ENCODE measurements at regions not wholly inside any gene's neighbourhood (a gene's known extent, or its start where the extent isn't known, plus 50 kb on each side); places are given as distances from the start of the nearest gene placed in this dataset.
"Not testable (repeated sequence)": the region's sequence is repeated elsewhere in the genome, so short reads cannot be mapped to it uniquely, and the experiment has no call there.

- TF ChIP-seq POLR2A (IDR thresholded peaks at IDR 0.05), result no peak
- TF ChIP-seq, protein P1, sequence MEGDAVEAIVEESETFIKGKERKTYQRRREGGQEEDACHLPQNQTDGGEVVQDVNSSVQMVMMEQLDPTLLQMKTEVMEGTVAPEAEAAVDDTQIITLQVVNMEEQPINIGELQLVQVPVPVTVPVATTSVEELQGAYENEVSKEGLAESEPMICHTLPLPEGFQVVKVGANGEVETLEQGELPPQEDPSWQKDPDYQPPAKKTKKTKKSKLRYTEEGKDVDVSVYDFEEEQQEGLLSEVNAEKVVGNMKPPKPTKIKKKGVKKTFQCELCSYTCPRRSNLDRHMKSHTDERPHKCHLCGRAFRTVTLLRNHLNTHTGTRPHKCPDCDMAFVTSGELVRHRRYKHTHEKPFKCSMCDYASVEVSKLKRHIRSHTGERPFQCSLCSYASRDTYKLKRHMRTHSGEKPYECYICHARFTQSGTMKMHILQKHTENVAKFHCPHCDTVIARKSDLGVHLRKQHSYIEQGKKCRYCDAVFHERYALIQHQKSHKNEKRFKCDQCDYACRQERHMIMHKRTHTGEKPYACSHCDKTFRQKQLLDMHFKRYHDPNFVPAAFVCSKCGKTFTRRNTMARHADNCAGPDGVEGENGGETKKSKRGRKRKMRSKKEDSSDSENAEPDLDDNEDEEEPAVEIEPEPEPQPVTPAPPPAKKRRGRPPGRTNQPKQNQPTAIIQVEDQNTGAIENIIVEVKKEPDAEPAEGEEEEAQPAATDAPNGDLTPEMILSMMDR (IDR thresholded peaks at IDR 0.05), result no peak
- H3K4me3 ChIP-seq (ENCODE audit: low read depth, poor library complexity, severe bottlenecking), result no peak overlapping the region
- intact Hi-C loops (cut with DNase I; ENCODE audit: low total_unique reads), result no loop called here
- DNase-seq (ENCODE audit: low spot score in 2 of 2), result no peak
- WGBS, 2 donors, result 38 to 62% methylated on average over 3 of the region's 3 CpGs
Measured at GRCh38 chrX:145949056-145949455, 131.4 kb downstream of the SLITRK2 start.

- TF ChIP-seq, protein P1 (IDR thresholded peaks at IDR 0.05), result no peak
- no peak for TF ChIP-seq POLR2A (IDR thresholded peaks at IDR 0.05)
Measured at GRCh38 chrX:145953628-145954027, 136.0 kb downstream of the SLITRK2 start.

GRCh38 chrX:145990051-145990450 is 172.4 kb downstream of the SLITRK2 start:
- intact Hi-C loops (cut with DNase I; ENCODE audit: low total_unique reads), result no loop called here
- DNase-seq (ENCODE audit: low spot score in 2 of 2), result no peak
- 71 to 87% methylated on average over 3 of the region's 3 CpGs for WGBS, 2 donors
- no peak overlapping the region for H3K4me3 ChIP-seq (ENCODE audit: low read depth, poor library complexity, severe bottlenecking)
- TF ChIP-seq POLR2A (IDR thresholded peaks at IDR 0.05), result no peak
- TF ChIP-seq, protein P1 (IDR thresholded peaks at IDR 0.05), result no peak

More at GRCh38 chrX:145953628-145954027, 136.0 kb downstream of the SLITRK2 start:
- no peak for DNase-seq (ENCODE audit: low spot score in 2 of 2)
- intact Hi-C loops (cut with DNase I; ENCODE audit: low total_unique reads), result no loop called here
- H3K4me3 ChIP-seq (ENCODE audit: low read depth, poor library complexity, severe bottlenecking), result no peak overlapping the region

GRCh38 chrX:146006637-146007036 is 189.0 kb downstream of the SLITRK2 start:
- TF ChIP-seq POLR2A (IDR thresholded peaks at IDR 0.05), result no peak
- TF ChIP-seq, protein P1 (IDR thresholded peaks at IDR 0.05), result no peak
- no peak for DNase-seq (ENCODE audit: low spot score in 2 of 2)
- intact Hi-C loops (cut with DNase I; ENCODE audit: low total_unique reads), result no loop called here
- WGBS, 2 donors, result 68 to 78% methylated on average over 3 of the region's 3 CpGs
- H3K4me3 ChIP-seq (ENCODE audit: low read depth, poor library complexity, severe bottlenecking), result no peak overlapping the region

- intact Hi-C loops (cut with DNase I; ENCODE audit: low total_unique reads), result no loop called here
- no peak overlapping the region for H3K4me3 ChIP-seq (ENCODE audit: low read depth, poor library complexity, severe bottlenecking)
- WGBS, 2 donors, result 83% methylated on average over 4 of the region's 4 CpGs
- DNase-seq (ENCODE audit: low spot score in 2 of 2), result no peak
- TF ChIP-seq, protein P1 (IDR thresholded peaks at IDR 0.05), result no peak
- TF ChIP-seq POLR2A (IDR thresholded peaks at IDR 0.05), result no peak
Measured at GRCh38 chrX:146036000-146036399, 218.4 kb downstream of the SLITRK2 start.

GRCh38 chrX:146041741-146042140 is 224.1 kb downstream of the SLITRK2 start:
- no peak overlapping the region for H3K4me3 ChIP-seq (ENCODE audit: low read depth, poor library complexity, severe bottlenecking)
- intact Hi-C loops (cut with DNase I; ENCODE audit: low total_unique reads), result no loop called here
- TF ChIP-seq POLR2A (IDR thresholded peaks at IDR 0.05), result no peak
- TF ChIP-seq, protein P1 (IDR thresholded peaks at IDR 0.05), result no peak
- 80 to 85% methylated on average over 3 of the region's 3 CpGs for WGBS, 2 donors
- DNase-seq (ENCODE audit: low spot score in 2 of 2), result no peak

DNA sequence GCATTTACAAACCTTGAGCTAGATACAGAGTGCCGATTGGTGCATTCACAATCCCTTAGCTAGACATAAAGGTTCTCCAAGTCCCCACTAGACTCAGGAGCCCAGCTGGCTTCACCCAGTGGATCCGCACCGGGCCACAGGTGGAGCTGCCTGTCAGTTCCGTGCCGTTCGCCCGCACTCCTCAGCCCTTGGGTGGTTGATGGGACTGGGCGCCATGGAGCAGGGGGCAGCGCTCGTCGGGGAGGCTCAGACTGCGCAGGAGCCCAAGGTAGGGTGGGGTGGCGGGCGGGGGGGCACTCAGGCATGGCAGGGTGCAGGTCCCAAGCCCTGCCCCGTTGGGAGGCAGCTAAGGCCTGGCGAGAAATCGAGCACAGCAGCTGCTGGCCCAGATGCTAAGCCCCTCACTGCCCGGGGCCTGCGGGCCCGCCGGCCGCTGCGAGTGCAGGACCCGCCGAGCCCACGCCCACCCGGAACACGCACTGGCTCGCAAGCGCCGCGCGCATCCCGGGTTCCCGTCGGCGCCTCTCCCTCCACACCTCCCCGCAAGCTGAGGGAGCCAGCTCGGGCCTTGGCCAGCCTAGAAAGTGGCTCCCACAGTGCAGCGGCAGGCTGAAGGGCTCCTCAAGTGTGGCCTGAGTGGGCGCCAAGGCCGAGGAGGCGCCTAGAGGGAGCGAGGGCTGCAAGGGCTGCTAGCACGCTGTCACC is 228.5 kb downstream of the SLITRK2 start:
- DNase-seq (ENCODE audit: low spot score in 2 of 2); intact Hi-C loops (cut with DNase I; ENCODE audit: low total_unique reads); H3K4me3 ChIP-seq (ENCODE audit: low read depth, poor library complexity, severe bottlenecking): not testable (repeated sequence)
- WGBS, 2 donors, result 89 to 90% methylated on average over 9 to 35 of the region's 45 CpGs

DNA sequence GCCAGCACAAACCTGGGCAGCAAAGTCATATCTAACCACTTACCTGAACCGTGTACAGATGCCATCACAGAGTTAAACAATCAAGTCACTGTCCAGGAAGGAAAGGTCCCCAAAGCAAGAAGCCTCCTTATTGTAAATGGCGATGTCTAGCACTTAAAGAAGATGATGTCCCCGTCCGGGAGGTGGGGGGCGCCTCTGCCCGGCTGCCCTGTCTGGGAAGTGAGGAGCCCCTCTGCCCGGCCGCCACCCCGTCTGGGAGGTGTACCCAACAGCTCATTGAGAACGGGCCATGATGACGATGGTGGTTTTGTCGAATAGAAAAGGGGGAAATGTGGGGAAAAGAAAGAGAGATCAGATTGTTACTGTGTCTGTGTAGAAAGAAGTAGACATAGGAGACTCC is 231.9 kb downstream of the SLITRK2 start:
- intact Hi-C loops (cut with DNase I; ENCODE audit: low total_unique reads); H3K4me3 ChIP-seq (ENCODE audit: low read depth, poor library complexity, severe bottlenecking); DNase-seq (ENCODE audit: low spot score in 2 of 2): not testable (repeated sequence)
- WGBS, 2 donors, result 83 to 90% methylated on average over 1 to 10 of the region's 12 CpGs
